Superior temporal gyrus (tissue), 1 donor: ENCODE measurements at regions not wholly inside any gene's neighbourhood (a gene's known extent, or its start where the extent isn't known, plus 50 kb on each side); places are given as distances from the start of the nearest gene placed in this dataset.
"Not testable (repeated sequence)": the region's sequence is repeated elsewhere in the genome, so short reads cannot be mapped to it uniquely, and the experiment has no call there.

Experiments
- DNase-seq: peaks from one replicate; pipeline ENCODE4 v3.0.0-alpha.2; 2016; ENCODE audit errors: extremely low spot score

DNA sequence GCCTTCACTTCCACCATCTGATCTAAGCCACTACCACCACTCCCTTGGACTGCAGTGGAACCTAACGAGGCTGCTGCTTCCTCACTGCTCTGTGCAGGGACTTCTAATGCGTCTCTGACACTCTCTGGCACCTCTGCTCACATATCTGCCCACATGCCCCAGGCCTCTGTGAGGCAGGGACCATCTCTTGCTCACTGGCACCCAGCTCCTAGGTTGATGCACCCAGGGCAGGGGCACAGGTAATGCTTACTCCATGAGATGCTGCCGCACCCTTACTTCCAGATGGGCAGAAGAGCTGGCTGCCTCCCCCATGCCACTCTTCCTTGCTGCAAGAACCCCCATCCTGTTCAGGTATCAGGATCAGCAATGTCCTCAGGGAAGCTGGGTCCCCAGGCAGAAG lies 294.0 kb upstream of the HS6ST1 start:
- no peak for DNase-seq

DNA sequence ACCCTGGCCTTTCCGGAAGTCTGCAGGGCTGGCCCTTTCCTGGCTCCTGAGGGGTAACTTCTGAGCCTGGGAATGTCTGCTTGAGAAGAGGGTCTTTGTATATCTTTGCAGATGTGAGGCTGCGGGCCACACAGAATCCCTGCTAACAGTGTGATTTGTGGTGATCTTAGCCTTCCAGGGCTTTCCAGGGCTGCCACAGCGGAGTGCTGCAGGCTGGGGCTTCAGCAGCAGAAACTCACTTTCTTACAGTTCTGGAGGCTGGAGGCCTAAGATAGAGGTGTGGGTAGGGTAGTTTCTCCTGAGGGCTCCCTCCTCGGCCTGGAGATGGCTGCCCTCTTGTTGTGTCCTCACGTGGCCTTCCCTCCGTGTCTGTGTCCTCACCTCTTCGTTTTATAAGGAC lies 294.7 kb upstream of the HS6ST1 start:
- no peak for DNase-seq

DNA sequence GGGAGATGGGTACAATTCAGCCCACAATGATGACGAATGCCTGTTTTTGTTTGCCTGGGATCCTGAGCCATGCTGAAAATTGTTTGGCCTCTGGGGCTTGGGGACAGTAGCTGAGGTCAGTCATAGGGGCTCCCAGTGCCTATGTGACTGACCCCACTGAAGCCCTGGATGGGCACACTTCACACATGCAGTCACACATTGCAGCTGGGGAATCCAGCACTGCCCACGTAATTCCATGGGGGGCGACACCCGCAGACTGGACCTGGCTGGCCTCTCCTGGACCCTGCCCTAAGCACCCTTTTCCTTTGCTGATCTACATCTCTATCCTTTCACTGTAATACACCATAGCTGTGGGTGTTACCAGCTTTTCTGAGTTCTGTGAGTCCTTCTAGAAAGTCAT lies 295.2 kb upstream of the HS6ST1 start:
- DNase-seq, result no peak

DNA sequence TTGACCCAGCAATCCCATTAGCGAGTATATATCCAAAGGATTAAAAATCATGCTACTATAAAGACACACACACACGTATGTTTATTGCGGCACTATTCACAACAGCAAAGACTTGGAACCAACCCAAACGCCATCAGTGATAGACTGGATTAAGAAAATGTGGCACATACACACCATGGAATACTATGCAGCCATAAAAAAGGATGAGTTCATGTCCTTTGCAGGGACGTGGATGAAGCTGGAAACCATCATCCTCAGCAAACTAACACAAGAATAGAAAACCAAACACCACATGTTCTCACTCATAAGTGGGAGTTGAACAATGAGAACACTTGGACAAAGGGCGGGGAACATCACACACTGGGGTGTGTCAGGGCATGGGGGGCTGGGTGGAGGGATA lies 296.2 kb upstream of the HS6ST1 start:
- not testable (repeated sequence) for DNase-seq

DNA sequence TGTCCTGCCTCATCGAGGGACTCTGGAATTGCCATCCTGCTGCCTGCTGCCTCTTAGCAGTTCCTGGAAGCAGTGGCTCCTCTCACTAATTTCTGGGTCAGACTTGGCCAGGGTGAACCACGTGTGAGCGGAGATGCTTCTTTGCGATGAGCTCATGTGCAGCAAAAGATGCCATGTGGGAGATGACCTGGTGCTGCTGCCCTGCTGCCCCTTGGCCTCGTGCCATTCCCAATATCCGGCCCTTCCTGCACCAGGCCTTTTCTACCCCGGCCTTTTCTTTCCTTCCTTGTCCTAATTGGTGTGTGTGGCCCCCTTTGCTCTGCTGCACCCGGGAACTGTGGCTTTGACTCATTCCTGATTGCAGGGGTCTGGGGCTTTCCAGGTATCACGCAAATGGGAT lies 296.9 kb upstream of the HS6ST1 start:
- no peak for DNase-seq

DNA sequence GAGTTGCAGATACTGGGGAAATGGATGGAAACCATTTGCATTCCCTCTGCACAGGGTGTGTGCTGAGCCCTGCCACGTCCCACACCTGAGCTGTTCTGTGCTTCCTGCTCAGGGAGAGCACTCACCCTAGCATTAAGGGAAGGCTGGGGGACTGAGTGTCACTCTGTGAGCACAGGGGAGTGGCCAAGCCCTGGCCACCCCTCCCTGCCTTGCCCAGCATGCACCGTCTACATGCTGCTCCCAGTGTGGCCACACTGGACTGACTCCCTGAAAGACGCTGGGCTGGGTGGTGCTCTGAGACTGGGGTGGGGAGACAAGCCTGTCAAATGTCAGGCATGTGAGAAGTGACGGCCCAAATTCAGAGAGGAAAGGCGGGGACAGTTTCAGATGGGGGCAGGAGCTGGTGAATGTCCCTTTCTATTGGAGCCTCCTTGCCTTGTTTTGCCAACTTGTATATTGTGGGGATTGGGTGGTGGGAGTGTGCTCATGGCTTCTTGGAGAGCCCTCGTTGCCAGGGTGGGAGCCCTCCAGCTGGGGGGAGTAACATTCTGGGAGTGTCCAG lies 298.4 kb upstream of the HS6ST1 start:
- DNase-seq, result no peak

DNA sequence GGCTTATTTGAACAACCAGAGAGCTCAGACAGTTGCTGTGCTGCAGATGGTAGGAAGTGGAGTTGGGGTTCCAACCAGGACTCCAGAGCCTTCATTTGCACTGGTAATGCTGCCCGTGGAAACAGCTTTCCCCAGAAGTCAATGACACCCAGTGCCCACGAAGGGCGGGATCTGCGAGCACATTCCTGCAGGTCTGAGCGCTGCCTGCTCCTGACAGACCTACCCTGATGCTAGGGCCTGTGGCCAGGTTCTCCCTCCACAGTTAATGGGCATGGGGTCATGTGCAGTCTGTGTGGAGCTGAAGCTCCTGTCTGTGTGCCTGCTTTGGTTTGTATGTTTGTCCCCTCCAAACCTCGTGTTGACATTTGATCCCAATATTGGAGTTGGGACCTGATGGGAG lies 299.0 kb upstream of the HS6ST1 start:
- no peak for DNase-seq

GRCh38 chr2:128618642-128619041 lies 300.0 kb upstream of the HS6ST1 start:
- no peak for DNase-seq

- DNase-seq, result no peak
Observed at GRCh38 chr2:128619471-128620325, 301.0 kb upstream of the HS6ST1 start.

- DNase-seq, result no peak
Observed at GRCh38 chr2:128621074-128621473, 302.4 kb upstream of the HS6ST1 start.

- DNase-seq, result no peak
Observed at GRCh38 chr2:128622371-128622770, 303.7 kb upstream of the HS6ST1 start.

- DNase-seq, result no peak
Observed at GRCh38 chr2:128622955-128623620, 304.4 kb upstream of the HS6ST1 start.

- DNase-seq, result no peak
Observed at GRCh38 chr2:128623776-128624761, 305.4 kb upstream of the HS6ST1 start.

GRCh38 chr2:128624956-128625355 lies 306.3 kb upstream of the HS6ST1 start:
- no peak for DNase-seq

DNA sequence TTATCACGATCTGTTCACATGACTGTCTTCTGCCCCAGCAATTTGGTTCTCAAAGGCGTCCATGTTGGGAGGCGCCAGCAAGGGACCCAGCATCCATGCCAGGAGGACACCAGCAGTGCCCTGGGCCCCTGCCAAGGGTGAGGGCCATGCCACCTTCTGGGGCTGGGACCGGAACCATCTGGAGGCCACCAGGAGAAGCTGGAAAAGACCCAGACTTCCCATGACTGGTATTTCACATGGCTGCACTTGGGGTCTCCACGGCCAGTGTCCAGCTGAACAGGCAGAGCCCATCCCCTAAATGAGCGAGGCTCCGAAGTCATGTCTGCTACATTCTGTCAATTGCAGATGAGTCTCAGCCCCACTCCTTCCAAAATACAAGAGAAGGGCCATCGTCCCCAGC lies 306.8 kb upstream of the HS6ST1 start:
- DNase-seq, result no peak

DNA sequence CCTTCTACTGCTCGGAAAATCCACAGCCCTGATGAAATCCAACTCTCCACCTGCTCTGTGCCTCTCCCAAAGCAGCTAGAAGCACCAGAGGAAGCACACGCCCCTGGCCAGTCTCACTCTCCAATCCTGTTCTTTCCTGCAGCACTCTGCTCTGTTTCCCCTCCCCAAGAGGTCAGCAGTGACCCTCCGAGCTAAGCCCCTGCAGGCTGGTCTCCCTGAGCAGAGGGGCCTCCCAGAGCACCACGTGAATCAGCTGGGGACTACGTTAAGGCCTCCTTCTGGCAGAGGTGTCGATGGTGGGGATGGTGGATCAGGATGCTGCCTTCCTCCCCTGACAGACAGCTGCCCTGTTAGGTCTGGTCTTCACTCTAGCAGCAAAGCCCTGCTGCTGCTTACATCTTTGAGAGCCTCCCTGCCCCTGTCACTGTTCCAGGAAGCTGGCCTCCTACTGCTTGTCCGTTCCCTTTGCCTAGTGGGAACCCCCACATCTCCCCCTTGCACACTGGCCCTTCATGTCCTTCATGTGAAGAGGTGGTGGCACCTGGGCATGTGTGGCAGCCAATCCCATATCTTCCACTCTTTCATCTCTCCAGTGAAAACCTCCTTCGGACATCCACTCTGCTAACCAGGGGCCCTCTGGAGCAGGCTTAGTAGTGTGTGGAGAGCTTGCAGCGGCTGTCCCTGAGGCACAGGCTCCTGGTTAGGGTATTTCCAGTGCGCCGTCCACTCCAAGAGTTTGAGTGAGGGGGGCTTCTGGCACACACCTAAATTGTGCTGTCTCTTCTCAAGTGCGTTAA lies 307.5 kb upstream of the HS6ST1 start:
- no peak for DNase-seq

- DNase-seq, result no peak
Observed at GRCh38 chr2:128626760-128627511, 308.3 kb upstream of the HS6ST1 start.

GRCh38 chr2:128628206-128628605 lies 309.5 kb upstream of the HS6ST1 start:
- no peak for DNase-seq

GRCh38 chr2:128628996-128629395 lies 310.3 kb upstream of the HS6ST1 start:
- no peak for DNase-seq

DNA sequence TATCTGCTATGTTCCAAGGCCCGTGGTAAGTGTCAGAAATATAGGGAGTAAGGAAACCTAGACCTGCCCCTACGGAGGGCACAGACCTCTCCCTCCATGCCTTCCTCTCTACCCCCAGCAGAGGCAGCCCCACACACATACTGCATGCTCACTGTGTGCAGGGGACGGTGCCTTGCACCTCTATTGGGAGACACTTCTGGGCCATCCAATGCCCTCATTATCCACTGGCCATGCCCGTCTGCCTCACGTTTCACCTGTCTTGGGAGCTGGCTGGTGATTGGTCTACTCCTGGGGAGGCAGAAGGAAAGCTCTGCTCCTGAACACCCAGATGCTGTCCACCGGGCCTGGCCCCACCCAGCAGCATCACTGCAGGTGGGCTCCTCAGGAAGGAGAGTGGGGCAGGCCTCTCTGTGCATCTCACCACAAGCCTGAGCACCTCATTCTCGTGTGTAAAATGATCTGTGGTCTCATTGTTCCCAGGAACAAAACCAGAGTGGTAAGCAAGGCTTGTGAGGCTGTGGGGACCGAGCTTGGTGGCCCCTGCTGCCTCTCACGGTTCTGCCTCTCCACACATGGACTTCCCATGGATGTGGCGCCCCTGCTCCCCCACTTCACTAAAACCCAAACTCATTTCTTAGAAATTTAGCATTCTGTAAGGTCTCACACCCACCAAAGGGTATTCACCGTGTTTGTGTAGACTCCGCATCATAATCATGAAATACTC lies 312.5 kb upstream of the HS6ST1 start:
- DNase-seq, result no peak
